ENCODE measurements at regions not wholly inside any gene's neighbourhood (a gene's known extent, or its start where the extent isn't known, plus 50 kb on each side); places are given as distances from the start of the nearest gene placed in this dataset.

GRCh38 chr10:53396876-53397275, 624.3 kb upstream of the MBL2 start:
- no peak for TF ChIP-seq CTCF (IDR thresholded peaks at IDR 0.05 in 8 of 11, conservative IDR thresholded peaks at IDR 0.05 in 3 of 11)
- no peak for TF ChIP-seq POLR2A (IDR thresholded peaks at IDR 0.05)
- no peak for TF ChIP-seq POLR2AphosphoS5 (IDR thresholded peaks at IDR 0.05)
